HepG2 (cell line): ENCODE measurements at regions not wholly inside any gene's neighbourhood (a gene's known extent, or its start where the extent isn't known, plus 50 kb on each side); places are given as distances from the start of the nearest gene placed in this dataset.

ENCODE experiments used
- ATAC-seq: fragments of 200-7000 bp; cut with Tn5 transposase; 3 replicates; pipeline ENCODE4 v1.9.1; 2020; ENCODE audit warnings: mild to moderate bottlenecking, moderate library complexity
- BruUV-seq: library from RNA; stranded (reverse); fragments of 400-500 nt; replicated peaks from 2 replicates; lab custom pipeline; 2021; lab: Mats Ljungman, UMichigan
- CTCF ChIA-PET: fragments of 300-600 bp; formaldehyde crosslinking; extraction: SDS; loops from one replicate; lab custom pipeline; 2021; ENCODE audit warnings: low total read pairs, inconsistent platforms, low intra/inter-chr PET ratio; lab: Yijun Ruan, JAX
- POLR2A ChIA-PET: fragments of 350-600 bp; sonication (Branson Sonifier 250); formaldehyde crosslinking; loops from one replicate; lab custom pipeline; 2020; ENCODE audit warnings: antibody characterized with exemption, inconsistent platforms; lab: Yijun Ruan, JAX
- DNase-seq: peaks from one replicate; pipeline ENCODE4 v3.0.0-alpha.2; 2015; ENCODE audit warnings: low spot score
- FAIRE-seq: peaks from 3 replicates; lab custom pipeline; 2011; peaks lifted over from hg19 to GRCh38; lab: Jason Lieb, UNC
- H2AFZ ChIP-seq: one replicate; pipeline ENCODE4 v1.6.1; 2011; ENCODE audit warnings: low read length, inconsistent platforms
- H3K27ac ChIP-seq: fragments of 300-600 bp; 3 replicates; pipeline ENCODE4 v1.8.0; 2011; ENCODE audit warnings: mixed run types, mild to moderate bottlenecking, mixed read lengths, low read length, inconsistent platforms; ENCODE audit not compliant: insufficient read depth; ENCODE audit errors: extremely low read length
- H3K27me3 ChIP-seq, 2 experiments: fragments of 200-600 bp in 1 of 2; 2 replicates in 1 of 2; 3 replicates in 1 of 2; pipeline versions ENCODE4 v1.6.0 to v1.8.0; 2011; ENCODE audit warnings: low read length in 2 of 2, mild to moderate bottlenecking in 2 of 2, moderate library complexity in 2 of 2, inconsistent platforms in 1 of 2; ENCODE audit not compliant: insufficient read depth in 2 of 2, control insufficient read depth in 1 of 2
- H3K36me3 ChIP-seq, 2 experiments: fragments of 200-600 bp in 1 of 2; replicated peaks in 1 of 2; 2 replicates in 1 of 2; 3 replicates in 1 of 2; pipeline versions ENCODE4 v1.5.1 to v1.8.0; 2011; ENCODE audit warnings: low read length in 2 of 2, inconsistent platforms in 1 of 2; ENCODE audit not compliant: insufficient read depth in 2 of 2, control insufficient read depth in 1 of 2
- H3K4me1 ChIP-seq: 2 replicates; pipeline ENCODE4 v1.5.1; 2012; ENCODE audit warnings: low read length, inconsistent platforms; ENCODE audit not compliant: insufficient read depth
- H3K4me2 ChIP-seq: 2 replicates; pipeline ENCODE4 v1.6.0; 2011; ENCODE audit warnings: low read depth, low read length, inconsistent platforms
- H3K4me3 ChIP-seq, 3 experiments: fragments of 200-600 bp in 1 of 3; sonication (generic), shearing (Covaris generic) in 1 of 3; replicated peaks in 1 of 3; 2 replicates each; pipeline ENCODE4 v1.5.1; 2011 to 2016; ENCODE audit warnings: low read length in 3 of 3, inconsistent platforms in 2 of 3, low read depth in 2 of 3, mild to moderate bottlenecking in 2 of 3, control low read depth in 1 of 3, mixed read lengths in 1 of 3; ENCODE audit not compliant: insufficient read depth in 1 of 3
- H3K79me2 ChIP-seq: one replicate; pipeline ENCODE4 v1.6.1; 2011; ENCODE audit warnings: low read length, inconsistent platforms; ENCODE audit not compliant: insufficient read depth
- H3K9ac ChIP-seq: 2 replicates; pipeline ENCODE4 v1.6.0; 2011; ENCODE audit warnings: mild to moderate bottlenecking, low read depth, low read length, inconsistent platforms; ENCODE audit not compliant: insufficient read depth
- H3K9me3 ChIP-seq: 2 replicates; pipeline ENCODE4 v1.5.1; 2012; ENCODE audit warnings: mild to moderate bottlenecking, low read length
- H4K20me1 ChIP-seq: 2 replicates; pipeline ENCODE4 v1.6.0; 2011; ENCODE audit warnings: inconsistent platforms, mild to moderate bottlenecking, low read length, moderate library complexity; ENCODE audit not compliant: insufficient read depth
- ATF4 ChIP-seq, 2 experiments: fragments of 450-650 bp in 1 of 2; sonication (generic) in 1 of 2; formaldehyde crosslinking; IDR thresholded peaks; 2 replicates each; pipeline versions ENCODE4 v1.5.0 to v1.8.0; 2020 to 2022; ENCODE audit warnings: mild to moderate bottlenecking in 1 of 2, missing genetic modification reagents in 1 of 2
- BATF2 ChIP-seq: sonication (generic); formaldehyde crosslinking; IDR thresholded peaks from 2 replicates; pipeline ENCODE4 v1.8.0; 2022; ENCODE audit warnings: mild to moderate bottlenecking, missing genetic modification reagents, moderate library complexity
- SATB2 ChIP-seq: sonication (generic); formaldehyde crosslinking; IDR thresholded peaks from 2 replicates; pipeline ENCODE4 v1.5.0; 2020; ENCODE audit warnings: missing genetic modification reagents
- SOX5 ChIP-seq: IDR thresholded peaks from 2 replicates; pipeline ENCODE4 v1.6.1; 2016; ENCODE audit warnings: borderline replicate concordance
- SRSF9 ChIP-seq: fragments of 200-400 bp; formaldehyde crosslinking; IDR thresholded peaks from 2 replicates; pipeline ENCODE4 v1.6.1; 2018; ENCODE audit warnings: borderline replicate concordance, mild to moderate bottlenecking, low read depth, low read length; ENCODE audit not compliant: insufficient read depth, poor library complexity, severe bottlenecking
- TEAD2 ChIP-seq: sonication (generic); formaldehyde crosslinking; IDR thresholded peaks from 2 replicates; pipeline ENCODE4 v1.9.0; 2021; ENCODE audit warnings: missing genetic modification reagents
- ZNF20 ChIP-seq: sonication (generic); formaldehyde crosslinking; IDR thresholded peaks from 2 replicates; pipeline ENCODE4 v1.4.0; 2020; ENCODE audit warnings: mild to moderate bottlenecking, moderate library complexity, missing genetic modification reagents
- ZNF235 ChIP-seq: sonication (generic); formaldehyde crosslinking; IDR thresholded peaks from 2 replicates; pipeline ENCODE4 v1.8.1; 2023; ENCODE audit warnings: mild to moderate bottlenecking, missing genetic modification reagents, borderline replicate concordance
- WGBS: methylation state at CpG from one replicate; pipeline ENCODE4 v1.1.6; 2017; ENCODE audit warnings: low lambda C conversion rate; 5-methylcytosine and 5-hydroxymethylcytosine counted together
- in situ Hi-C: cut with HindIII; loops from 2 replicates; pipeline ENCODE4 v1.10.0; 2017; ENCODE audit warnings: low pct_unique_long_range_greater_than_20kb; ENCODE audit not compliant: extremely low pct_ligation_motif_present
- intact Hi-C: fragments of 100-400 bp; cut with micrococcal nuclease; formaldehyde crosslinking; loops from one replicate; pipeline ENCODE4 v1.10.0; 2022; ENCODE audit not compliant: unreplicated experiment
- TF ChIP-seq, protein P1 (sequence below): sonication (generic); formaldehyde crosslinking; IDR thresholded peaks from 2 replicates; pipeline ENCODE4 v1.4.0; 2020; ENCODE audit warnings: mild to moderate bottlenecking, low read depth, missing genetic modification reagents
- TF ChIP-seq, protein P2 (sequence below): fragments of 450-650 bp; IDR thresholded peaks from 2 replicates; pipeline ENCODE4 v1.6.1; 2016
- TF ChIP-seq, protein P3 (sequence below): sonication (generic); formaldehyde crosslinking; IDR thresholded peaks from 2 replicates; pipeline ENCODE4 v1.8.1; 2023; ENCODE audit warnings: missing genetic modification reagents, inconsistent platforms, borderline replicate concordance

GRCh38 chr13:73898899-73899298 is 235.3 kb downstream of the KLF12 start:
- FAIRE-seq: no peak
- no TSS peak for BruUV-seq
- 88% methylated on average over 2 of the region's 2 CpGs for WGBS
- H3K4me3 ChIP-seq: no peak overlapping the region
- no peak overlapping the region for H3K4me2 ChIP-seq
- in situ Hi-C loops (no loop called here), intact Hi-C loops (no loop called here)
- H3K27ac ChIP-seq: no peak overlapping the region
- POLR2A ChIA-PET: no interaction called here
- H3K9me3 ChIP-seq: no peaks in the 10 kb centered on the region
- no peaks in the 10 kb centered on the region for H3K79me2 ChIP-seq
- H3K9ac ChIP-seq: no peak overlapping the region
- no peaks in the 10 kb centered on the region for H3K36me3 ChIP-seq
- H3K27me3 ChIP-seq: no peaks in the 10 kb centered on the region
- H3K4me1 ChIP-seq: no peaks in the 10 kb centered on the region
- CTCF ChIA-PET: no interaction called here
- DNase-seq: no peak
- no peaks in the 10 kb centered on the region for H4K20me1 ChIP-seq
- H2AFZ ChIP-seq: no peak overlapping the region
- TF ChIP-seq ZNF20 (CRISPR knock-in tag): no peak
- TF ChIP-seq SATB2 (CRISPR knock-in tag): no peak
- TF ChIP-seq SOX5 (CRISPR knock-in tag): no peak
- TF ChIP-seq, protein P1, sequence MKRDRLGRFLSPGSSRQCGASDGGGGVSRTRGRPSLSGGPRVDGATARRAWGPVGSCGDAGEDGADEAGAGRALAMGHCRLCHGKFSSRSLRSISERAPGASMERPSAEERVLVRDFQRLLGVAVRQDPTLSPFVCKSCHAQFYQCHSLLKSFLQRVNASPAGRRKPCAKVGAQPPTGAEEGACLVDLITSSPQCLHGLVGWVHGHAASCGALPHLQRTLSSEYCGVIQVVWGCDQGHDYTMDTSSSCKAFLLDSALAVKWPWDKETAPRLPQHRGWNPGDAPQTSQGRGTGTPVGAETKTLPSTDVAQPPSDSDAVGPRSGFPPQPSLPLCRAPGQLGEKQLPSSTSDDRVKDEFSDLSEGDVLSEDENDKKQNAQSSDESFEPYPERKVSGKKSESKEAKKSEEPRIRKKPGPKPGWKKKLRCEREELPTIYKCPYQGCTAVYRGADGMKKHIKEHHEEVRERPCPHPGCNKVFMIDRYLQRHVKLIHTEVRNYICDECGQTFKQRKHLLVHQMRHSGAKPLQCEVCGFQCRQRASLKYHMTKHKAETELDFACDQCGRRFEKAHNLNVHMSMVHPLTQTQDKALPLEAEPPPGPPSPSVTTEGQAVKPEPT (CRISPR knock-in tag): no peak
- no peak for TF ChIP-seq SRSF9
- TF ChIP-seq, protein P2, sequence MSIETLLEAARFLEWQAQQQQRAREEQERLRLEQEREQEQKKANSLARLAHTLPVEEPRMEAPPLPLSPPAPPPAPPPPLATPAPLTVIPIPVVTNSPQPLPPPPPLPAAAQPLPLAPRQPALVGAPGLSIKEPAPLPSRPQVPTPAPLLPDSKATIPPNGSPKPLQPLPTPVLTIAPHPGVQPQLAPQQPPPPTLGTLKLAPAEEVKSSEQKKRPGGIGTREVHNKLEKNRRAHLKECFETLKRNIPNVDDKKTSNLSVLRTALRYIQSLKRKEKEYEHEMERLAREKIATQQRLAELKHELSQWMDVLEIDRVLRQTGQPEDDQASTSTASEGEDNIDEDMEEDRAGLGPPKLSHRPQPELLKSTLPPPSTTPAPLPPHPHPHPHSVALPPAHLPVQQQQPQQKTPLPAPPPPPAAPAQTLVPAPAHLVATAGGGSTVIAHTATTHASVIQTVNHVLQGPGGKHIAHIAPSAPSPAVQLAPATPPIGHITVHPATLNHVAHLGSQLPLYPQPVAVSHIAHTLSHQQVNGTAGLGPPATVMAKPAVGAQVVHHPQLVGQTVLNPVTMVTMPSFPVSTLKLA: no peak
- no peak for TF ChIP-seq TEAD2 (CRISPR knock-in tag)
- no peak for TF ChIP-seq ZNF235 (CRISPR knock-in tag)
- no peak for TF ChIP-seq BATF2 (CRISPR knock-in tag)
- no peak for TF ChIP-seq ATF4 (CRISPR knock-in tag; IDR thresholded peaks at IDR 0.05)
- TF ChIP-seq, protein P3, sequence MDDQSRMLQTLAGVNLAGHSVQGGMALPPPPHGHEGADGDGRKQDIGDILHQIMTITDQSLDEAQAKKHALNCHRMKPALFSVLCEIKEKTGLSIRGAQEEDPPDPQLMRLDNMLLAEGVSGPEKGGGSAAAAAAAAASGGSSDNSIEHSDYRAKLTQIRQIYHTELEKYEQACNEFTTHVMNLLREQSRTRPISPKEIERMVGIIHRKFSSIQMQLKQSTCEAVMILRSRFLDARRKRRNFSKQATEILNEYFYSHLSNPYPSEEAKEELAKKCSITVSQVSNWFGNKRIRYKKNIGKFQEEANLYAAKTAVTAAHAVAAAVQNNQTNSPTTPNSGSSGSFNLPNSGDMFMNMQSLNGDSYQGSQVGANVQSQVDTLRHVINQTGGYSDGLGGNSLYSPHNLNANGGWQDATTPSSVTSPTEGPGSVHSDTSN (CRISPR knock-in tag): no peak
- no peak for ATAC-seq
